Tibial nerve (tissue), 4 donors: ENCODE measurements at regions not wholly inside any gene's neighbourhood (a gene's known extent, or its start where the extent isn't known, plus 50 kb on each side); places are given as distances from the start of the nearest gene placed in this dataset.

ENCODE experiments used
- CTCF ChIP-seq, 5 experiments: fragments of 200-600 bp in 3 of 5; fragments of 450-650 bp in 2 of 5; sonication (generic) in 3 of 5; IDR thresholded peaks; one replicate each; pipeline ENCODE4 v1.5.1; 2016 to 2019; ENCODE audit warnings: antibody characterized with exemption in 5 of 5, mild to moderate bottlenecking in 3 of 5, moderate library complexity in 2 of 5
- EP300 ChIP-seq, 2 donors: sonication (generic); formaldehyde crosslinking; IDR thresholded peaks; one replicate each; pipeline ENCODE4 v1.6.1; 2017; ENCODE audit warnings: antibody characterized with exemption in 2 of 2, mild to moderate bottlenecking in 1 of 2

GRCh38 chr7:136104269-136104603 lies 127.1 kb upstream of the MTPN start:
- TF ChIP-seq EP300 (IDR thresholded peaks at IDR 0.05) (no peak), CTCF (IDR thresholded peaks at IDR 0.05) (no peak)
